H9 (cell line): ENCODE measurements at regions not wholly inside any gene's neighbourhood (a gene's known extent, or its start where the extent isn't known, plus 50 kb on each side); places are given as distances from the start of the nearest gene placed in this dataset.
A peak's percentile ranks its signal among the peaks of the same experiment; 100 is the strongest.

Source experiments
- DNase-seq: peaks from one replicate; pipeline ENCODE4 v3.0.0-alpha.2; 2017
- H2AFZ ChIP-seq: one replicate; pipeline ENCODE4 v1.6.1; 2013; ENCODE audit warnings: mild to moderate bottlenecking, low read length, control low read depth, moderate library complexity
- H2AK5ac ChIP-seq: 2 replicates; pipeline ENCODE4 v1.6.1; 2013; ENCODE audit warnings: low read length, control low read depth, mixed read lengths; ENCODE audit not compliant: insufficient read length
- H2BK120ac ChIP-seq: one replicate; pipeline ENCODE4 v1.6.1; 2013; ENCODE audit warnings: low read depth, mild to moderate bottlenecking, low read length, control low read depth, inconsistent platforms; ENCODE audit not compliant: poor library complexity, severe bottlenecking
- H2BK12ac ChIP-seq: 2 replicates; pipeline ENCODE4 v1.6.1; 2013; ENCODE audit warnings: low read length, control low read depth, mixed read lengths, low read depth; ENCODE audit not compliant: insufficient read length
- H2BK15ac ChIP-seq: 2 replicates; pipeline ENCODE4 v1.6.1; 2013; ENCODE audit warnings: low read depth, low read length, control low read depth
- H2BK20ac ChIP-seq: one replicate; pipeline ENCODE4 v1.6.1; 2013; ENCODE audit warnings: low read depth, mild to moderate bottlenecking, low read length, control low read depth, inconsistent platforms; ENCODE audit not compliant: poor library complexity, severe bottlenecking
- H2BK5ac ChIP-seq: 2 replicates; pipeline ENCODE4 v1.6.1; 2013; ENCODE audit warnings: low read length, control low read depth, mixed read lengths; ENCODE audit not compliant: insufficient read length
- H3K14ac ChIP-seq: 2 replicates; pipeline ENCODE4 v1.6.1; 2013; ENCODE audit warnings: low read length, control low read depth; ENCODE audit not compliant: insufficient read depth
- H3K18ac ChIP-seq: 2 replicates; pipeline ENCODE4 v1.6.1; 2013; ENCODE audit warnings: low read depth, mild to moderate bottlenecking, mixed read lengths, low read length, control low read depth; ENCODE audit not compliant: insufficient read length
- H3K23ac ChIP-seq: 2 replicates; pipeline ENCODE4 v1.6.1; 2013; ENCODE audit warnings: low read length, control low read depth, mixed read lengths, low read depth; ENCODE audit not compliant: insufficient read length
- H3K23me2 ChIP-seq: 2 replicates; pipeline ENCODE4 v1.6.1; 2013; ENCODE audit warnings: low read depth, mild to moderate bottlenecking, mixed read lengths, low read length, control low read depth; ENCODE audit not compliant: insufficient read length, poor library complexity, severe bottlenecking
- H3K27ac ChIP-seq: 2 replicates; pipeline ENCODE4 v1.5.1; 2013; ENCODE audit warnings: low read length, control low read depth, mixed read lengths, low read depth; ENCODE audit not compliant: insufficient read length
- H3K27me3 ChIP-seq: 2 replicates; pipeline ENCODE4 v1.6.1; 2013; ENCODE audit warnings: low read length, control low read depth, inconsistent platforms; ENCODE audit not compliant: insufficient read depth
- H3K4ac ChIP-seq: 2 replicates; pipeline ENCODE4 v1.6.1; 2013; ENCODE audit warnings: low read depth, mild to moderate bottlenecking, control low read depth, inconsistent platforms, low read length, moderate library complexity
- H3K4me1 ChIP-seq: 2 replicates; pipeline ENCODE4 v1.6.1; 2013; ENCODE audit warnings: low read length, control low read depth, inconsistent platforms; ENCODE audit not compliant: insufficient read depth
- H3K4me2 ChIP-seq: 2 replicates; pipeline ENCODE4 v1.6.1; 2013; ENCODE audit warnings: low read length, control low read depth, mixed read lengths; ENCODE audit not compliant: insufficient read length, insufficient read depth
- H3K56ac ChIP-seq: 2 replicates; pipeline ENCODE4 v1.6.1; 2013; ENCODE audit warnings: low read depth, mild to moderate bottlenecking, mixed read lengths, low read length, control low read depth; ENCODE audit not compliant: insufficient read length
- H3K79me1 ChIP-seq: 2 replicates; pipeline ENCODE4 v1.6.1; 2013; ENCODE audit warnings: low read depth, mild to moderate bottlenecking, moderate library complexity, low read length, control low read depth, inconsistent platforms; ENCODE audit not compliant: insufficient read depth, poor library complexity, severe bottlenecking
- H3K79me2 ChIP-seq: 2 replicates; pipeline ENCODE4 v1.6.1; 2013; ENCODE audit warnings: low read length, control low read depth, inconsistent platforms; ENCODE audit not compliant: insufficient read depth
- H3K9ac ChIP-seq: 2 replicates; pipeline ENCODE4 v1.6.1; 2013; ENCODE audit warnings: low read length, control low read depth, mixed read lengths; ENCODE audit not compliant: insufficient read length; ENCODE audit errors: extremely low read depth
- H3K9me3 ChIP-seq: one replicate; pipeline ENCODE4 v1.6.1; 2013; ENCODE audit warnings: low read depth, low read length, inconsistent platforms; ENCODE audit not compliant: control insufficient read depth
- H3T11ph ChIP-seq: one replicate; pipeline ENCODE4 v1.6.1; 2013; ENCODE audit warnings: mild to moderate bottlenecking, low read length, control low read depth, inconsistent platforms
- H4K20me1 ChIP-seq: one replicate; pipeline ENCODE4 v1.6.1; 2013; ENCODE audit not compliant: control insufficient read depth, insufficient read length, insufficient read depth
- H4K5ac ChIP-seq: 2 replicates; pipeline ENCODE4 v1.6.1; 2013; ENCODE audit warnings: low read depth, mild to moderate bottlenecking, mixed read lengths, low read length, control low read depth; ENCODE audit not compliant: insufficient read length
- H4K8ac ChIP-seq: replicated peaks from 2 replicates; pipeline ENCODE4 v1.6.1; 2013; ENCODE audit warnings: low read length, control low read depth, mixed read lengths, low read depth; ENCODE audit not compliant: insufficient read length
- H4K91ac ChIP-seq: 2 replicates; pipeline ENCODE4 v1.6.1; 2013; ENCODE audit warnings: low read depth, mild to moderate bottlenecking, moderate library complexity, mixed read lengths, low read length, control low read depth; ENCODE audit not compliant: insufficient read length
- H3K27ac Mint-ChIP-seq, 3 experiments: 2 replicates in 2 of 3; 3 replicates in 1 of 3; pipeline ENCODE4 v1.8.0; 2020 to 2021; ENCODE audit warnings: mixed read lengths in 3 of 3, mild to moderate bottlenecking in 1 of 3, moderate library complexity in 1 of 3
- H3K27me3 Mint-ChIP-seq: 2 replicates; pipeline ENCODE4 v1.8.0; 2021; ENCODE audit warnings: low read depth, mild to moderate bottlenecking, moderate library complexity, mixed read lengths
- H3K36me3 Mint-ChIP-seq, 3 experiments: 2 replicates in 2 of 3; 3 replicates in 1 of 3; pipeline ENCODE4 v1.8.0; 2020 to 2021; ENCODE audit warnings: low read depth in 3 of 3, mixed read lengths in 3 of 3; ENCODE audit not compliant: insufficient read depth in 1 of 3
- H3K4me1 Mint-ChIP-seq, 2 experiments: 2 replicates each; pipeline ENCODE4 v1.8.0; 2020; ENCODE audit warnings: mixed read lengths in 2 of 2
- H3K4me3 Mint-ChIP-seq, 2 experiments: 2 replicates in 1 of 2; 3 replicates in 1 of 2; pipeline ENCODE4 v1.8.0; 2020 to 2021; ENCODE audit warnings: mild to moderate bottlenecking in 2 of 2, mixed read lengths in 2 of 2, moderate library complexity in 1 of 2
- H3K9me3 Mint-ChIP-seq, 2 experiments: 2 replicates in 1 of 2; 3 replicates in 1 of 2; pipeline ENCODE4 v1.8.0; 2020; ENCODE audit warnings: mild to moderate bottlenecking in 2 of 2, mixed read lengths in 2 of 2, moderate library complexity in 1 of 2
- CTCF ChIP-seq: fragments of 200-600 bp; sonication (generic); conservative IDR thresholded peaks from 3 replicates; pipeline ENCODE4 v1.8.0; 2021; ENCODE audit warnings: antibody characterized with exemption, mild to moderate bottlenecking
- WGBS: extraction: QIAGEN DNeasy Blood & Tissue Kit; methylation state at CpG from one replicate; pipeline ENCODE4 v1.1.7; 2013; ENCODE audit warnings: missing lambda C conversion rate, low lambda C conversion rate, mixed read lengths; ENCODE audit not compliant: insufficient read length; ENCODE audit errors: extremely low coverage; 5-methylcytosine and 5-hydroxymethylcytosine counted together

DNA sequence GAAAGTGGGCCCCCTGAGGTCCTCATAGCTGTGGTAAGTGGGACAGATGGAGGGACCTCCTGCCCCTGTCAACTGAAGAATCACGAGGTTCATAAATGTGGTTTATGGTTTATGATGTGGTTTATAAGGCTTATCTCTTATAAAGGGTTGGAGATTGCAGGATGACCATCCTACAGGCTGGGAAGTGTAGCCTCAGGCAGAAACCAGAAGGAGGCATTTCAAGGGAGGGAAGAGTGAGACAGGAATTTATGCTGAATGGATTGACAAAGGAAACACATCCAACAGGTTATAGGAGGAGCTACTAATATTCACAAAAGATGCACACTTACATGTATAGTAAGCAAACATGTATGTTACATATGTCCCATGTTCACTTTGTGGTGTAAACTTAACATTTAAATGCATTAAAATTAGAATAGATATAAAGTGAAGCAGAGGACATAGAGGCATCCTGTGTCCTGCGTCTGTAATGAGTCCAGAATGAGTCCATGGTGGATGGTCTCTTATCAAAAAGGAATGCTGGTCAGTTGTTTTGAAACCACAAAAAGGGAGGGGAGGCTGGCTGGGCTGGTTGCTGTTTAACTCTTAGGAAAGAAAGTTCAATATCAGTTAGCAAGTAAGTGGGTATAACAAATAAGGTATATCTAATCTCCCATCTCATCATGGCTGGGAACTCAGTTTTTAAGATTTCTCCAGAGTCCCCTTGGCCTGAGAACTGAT, 149.0 kb upstream of the RMST start:
- Mint-ChIP-seq H3K27ac (no peak overlapping the region), H3K27me3 (peaks cover 45% of the 10 kb centered on the region), H3K4me3 (no peak overlapping the region), H3K4me1 (peaks cover 27 to 28% of the 10 kb centered on the region in 2 experiments), H3K9me3 (peaks cover 4 to 7% of the 10 kb centered on the region in 2 experiments; a peak in 4 of 5 replicates), H3K36me3 (peaks cover 0 to 6% (median 2%) of the 10 kb centered on the region in 3 experiments; a peak in 1 of 7 replicates)
- TF ChIP-seq CTCF, result no peak
- Histone ChIP-seq H3K56ac (no peak overlapping the region), H4K5ac (no peak overlapping the region), H3K27me3 (no peaks in the 10 kb centered on the region; the same call in 1 of the 2 replicates), H3K18ac (no peak overlapping the region), H2BK5ac (no peak overlapping the region), H3K79me1 (no peaks in the 10 kb centered on the region), H3K4ac (no peak overlapping the region), H3K23ac (no peak overlapping the region), H2BK12ac (no peak overlapping the region), H2BK15ac (no peak overlapping the region), H3K79me2 (no peaks in the 10 kb centered on the region), H2AFZ (no peak overlapping the region), H3K4me2 (no peak overlapping the region), H3T11ph (no peak overlapping the region), H4K20me1 (no peaks in the 10 kb centered on the region), H3K23me2 (no peaks in the 10 kb centered on the region), H3K9ac (no peak overlapping the region), H2BK20ac (no peak overlapping the region), H4K91ac (no peak overlapping the region), H3K9me3 (no peaks in the 10 kb centered on the region), H3K4me1 (peaks cover 6% of the 10 kb centered on the region; the same call in 1 of the 2 replicates), H2BK120ac (no peak overlapping the region), H2AK5ac (no peak overlapping the region), H4K8ac (no peak overlapping the region), H3K14ac (no peak overlapping the region), H3K27ac (no peak overlapping the region)
- no CpG with 5 or more reads among the region's 2 CpGs for WGBS
- peak; percentile 44 for DNase-seq
